Lung (tissue), 11 donors: ENCODE measurements at regions not wholly inside any gene's neighbourhood (a gene's known extent, or its start where the extent isn't known, plus 50 kb on each side); places are given as distances from the start of the nearest gene placed in this dataset.
"Not testable (repeated sequence)": the region's sequence is repeated elsewhere in the genome, so short reads cannot be mapped to it uniquely, and the experiment has no call there.

Experiments
- ATAC-seq: fragments of 200-7000 bp; cut with Tn5 transposase; one replicate; pipeline ENCODE4 v1.9.1; 2020; ENCODE audit warnings: moderate number of reproducible peaks; ENCODE audit not compliant: insufficient read depth, low FRiP score
- DNase-seq, 3 donors: peaks; one replicate each; pipeline ENCODE4 v3.0.0-alpha.2; 2013 to 2017
- H3K27ac ChIP-seq, 2 donors: one replicate each; pipeline ENCODE4 v1.5.1; 2013; ENCODE audit warnings: mild to moderate bottlenecking in 2 of 2, moderate library complexity in 2 of 2, control low read depth in 1 of 2, inconsistent platforms in 1 of 2, low read depth in 1 of 2, low read length in 1 of 2
- H3K27me3 ChIP-seq, 3 donors: one replicate each; pipeline ENCODE4 v1.5.1; 2013; ENCODE audit warnings: low read length in 2 of 3; ENCODE audit not compliant: control insufficient read depth in 3 of 3, insufficient read depth in 3 of 3
- H3K36me3 ChIP-seq, 4 donors: one replicate each; pipeline ENCODE4 v1.5.1; 2013; ENCODE audit warnings: low read length in 4 of 4, mild to moderate bottlenecking in 1 of 4, moderate library complexity in 1 of 4; ENCODE audit not compliant: control insufficient read depth in 4 of 4, insufficient read depth in 4 of 4
- H3K4me1 ChIP-seq, 5 donors: one replicate each; pipeline ENCODE4 v1.5.1; 2013; ENCODE audit warnings: low read length in 5 of 5, mild to moderate bottlenecking in 2 of 5, moderate library complexity in 1 of 5; ENCODE audit not compliant: control insufficient read depth in 5 of 5, insufficient read depth in 5 of 5
- H3K4me3 ChIP-seq: one replicate; pipeline ENCODE4 v1.5.1; 2013; ENCODE audit warnings: mild to moderate bottlenecking, control low read depth, moderate library complexity
- H3K9ac ChIP-seq, 2 donors: one replicate each; pipeline ENCODE4 v1.5.1; 2013; ENCODE audit warnings: low read length in 2 of 2, control low read depth in 1 of 2; ENCODE audit not compliant: insufficient read depth in 1 of 2
- H3K9me3 ChIP-seq, 4 donors: one replicate each; pipeline ENCODE4 v1.5.1; 2013; ENCODE audit warnings: low read length in 3 of 4, mild to moderate bottlenecking in 1 of 4, moderate library complexity in 1 of 4; ENCODE audit not compliant: control insufficient read depth in 4 of 4, insufficient read depth in 3 of 4
- CTCF ChIP-seq: IDR thresholded peaks from 2 replicates; pipeline ENCODE4 v1.5.1; 2012; ENCODE audit warnings: mild to moderate bottlenecking; ENCODE audit errors: control extremely low read depth, extremely low read depth
- WGBS, 2 donors: extraction: QIAGEN DNeasy Blood & Tissue Kit; methylation state at CpG; one replicate each; pipeline ENCODE4 v1.1.7; 2013; 5-methylcytosine and 5-hydroxymethylcytosine counted together
- donor health status: control.
- donor health status: control.
- donor health status: Bipolar disorder and iron deficiency.
- donor health status: healthy.
- donor health status: DM: yes; HTN: yes; CAD: no.

GRCh38 chr6:148629181-148629580 is 117.6 kb upstream of the UST start:
- TF ChIP-seq CTCF: no peak
- Histone ChIP-seq H3K27me3 (no peaks in the 10 kb centered on the region), H3K27ac (no peak overlapping the region), H3K4me3 (no peak overlapping the region), H3K4me1 (peaks cover 0 to 3% (median 0%) of the 10 kb centered on the region in 5 donors), H3K9ac (no peak overlapping the region), H3K9me3 (no peaks in the 10 kb centered on the region), H3K36me3 (no peaks in the 10 kb centered on the region)
- DNase-seq (no peak), ATAC-seq (no peak)
- 43 to 83% methylated on average over 1 of the region's 1 CpG for WGBS, 2 donors

GRCh38 chr6:148629592-148630465 is 117.0 kb upstream of the UST start:
- Histone ChIP-seq H3K9ac (no peak overlapping the region), H3K9me3 (no peaks in the 10 kb centered on the region), H3K27ac (no peak overlapping the region), H3K4me3 (no peak overlapping the region), H3K4me1 (peaks cover 0 to 2% (median 0%) of the 10 kb centered on the region in 5 donors), H3K27me3 (no peaks in the 10 kb centered on the region), H3K36me3 (no peaks in the 10 kb centered on the region)
- DNase-seq: no peak
- WGBS, 2 donors: 50 to 75% methylated on average over 3 of the region's 3 CpGs
- ATAC-seq: no peak
- no peak for TF ChIP-seq CTCF

GRCh38 chr6:148635070-148635743 is 111.6 kb upstream of the UST start:
- WGBS, 2 donors: 90 to 93% methylated on average over 1 of the region's 1 CpG

GRCh38 chr6:148641836-148642235 is 105.0 kb upstream of the UST start:
- WGBS, 2 donors: 83 to 87% methylated on average over 8 of the region's 8 CpGs
- not testable (repeated sequence) for H3K9ac ChIP-seq, H3K27me3 ChIP-seq, H3K9me3 ChIP-seq, H3K4me3 ChIP-seq, H3K4me1 ChIP-seq, DNase-seq, H3K27ac ChIP-seq, ATAC-seq, H3K36me3 ChIP-seq

More at GRCh38 chr6:148635070-148635743, 111.6 kb upstream of the UST start:
- H3K9me3 ChIP-seq: no peaks in the 10 kb centered on the region
- no peaks in the 10 kb centered on the region for H3K27me3 ChIP-seq
- H3K36me3 ChIP-seq: no peaks in the 10 kb centered on the region
- H3K9ac ChIP-seq: no peak overlapping the region
- no peaks in the 10 kb centered on the region for H3K4me1 ChIP-seq
- DNase-seq (no peak), ATAC-seq (no peak)
- no peak overlapping the region for H3K27ac ChIP-seq
- H3K4me3 ChIP-seq: no peak overlapping the region
- no peak for TF ChIP-seq CTCF

- H3K36me3 ChIP-seq, H3K27ac ChIP-seq, H3K9ac ChIP-seq, H3K4me3 ChIP-seq, H3K4me1 ChIP-seq, DNase-seq, H3K27me3 ChIP-seq, H3K9me3 ChIP-seq, ATAC-seq: not testable (repeated sequence)
- 46 to 52% methylated on average over 3 of the region's 5 CpGs for WGBS, 2 donors
These were observed 103.6 kb upstream of the UST start for GRCh38 chr6:148643208-148643607.

- not testable (repeated sequence) for H3K36me3 ChIP-seq, H3K9ac ChIP-seq, H3K9me3 ChIP-seq, H3K4me3 ChIP-seq, DNase-seq, H3K4me1 ChIP-seq, ATAC-seq, H3K27ac ChIP-seq, H3K27me3 ChIP-seq
- WGBS, 2 donors: 74 to 76% methylated on average over 6 to 7 of the region's 7 CpGs
These were observed 101.8 kb upstream of the UST start for GRCh38 chr6:148645049-148645448.
